GM18873 (cell line): ENCODE measurements at regions not wholly inside any gene's neighbourhood (a gene's known extent, or its start where the extent isn't known, plus 50 kb on each side); places are given as distances from the start of the nearest gene placed in this dataset.
"Not testable (repeated sequence)": the region's sequence is repeated elsewhere in the genome, so short reads cannot be mapped to it uniquely, and the experiment has no call there.

Source experiments
- ATAC-seq: cut with Tn5 transposase; IDR thresholded peaks from one replicate; pipeline ENCODE4 v1.9.1; 2021; ENCODE audit warnings: mild to moderate bottlenecking, moderate library complexity, moderate number of reproducible peaks; ENCODE audit not compliant: unreplicated experiment, low FRiP score

DNA sequence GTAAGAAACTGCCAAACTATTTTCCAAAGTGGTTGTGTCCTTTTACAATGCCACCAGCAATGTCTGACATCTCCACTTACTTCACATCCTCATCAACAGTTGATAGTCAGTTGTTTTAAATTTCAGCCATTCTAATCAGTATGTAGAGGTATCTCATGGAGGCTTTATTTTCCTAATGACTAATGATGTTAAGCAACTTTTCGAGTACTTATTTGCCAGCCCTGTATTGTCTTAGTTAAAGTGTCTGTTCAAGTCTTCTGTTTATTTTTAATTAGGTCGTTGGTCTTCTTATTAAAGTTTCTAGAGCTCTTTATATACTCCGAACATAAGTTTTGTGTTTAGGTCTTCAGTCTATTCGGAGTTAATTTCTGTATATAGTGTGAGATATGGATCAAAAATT lies 54.9 kb upstream of the NBPF12 start:
- not testable (repeated sequence) for ATAC-seq

DNA sequence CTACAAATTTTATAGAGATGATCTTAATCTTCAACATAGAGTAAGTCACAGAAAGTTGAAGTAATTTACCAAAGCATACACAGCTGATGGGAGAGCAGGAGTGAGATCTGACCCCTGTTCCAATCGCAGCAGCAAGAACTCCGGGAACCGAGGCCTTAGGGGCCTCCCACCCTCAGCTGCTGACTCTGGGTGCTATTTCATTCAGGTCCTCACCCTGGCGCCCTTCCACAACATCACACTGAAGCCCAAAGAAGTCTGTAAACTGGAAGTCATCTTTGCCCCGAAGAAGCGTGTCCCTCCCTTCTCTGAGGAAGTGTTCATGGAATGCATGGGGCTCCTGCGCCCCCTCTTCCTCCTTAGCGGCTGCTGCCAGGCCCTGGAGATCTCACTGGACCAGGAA lies 57.0 kb upstream of the NBPF12 start:
- not testable (repeated sequence) for ATAC-seq

- not testable (repeated sequence) for ATAC-seq
Observed at GRCh38 chr1:146863799-146864319, 74.3 kb upstream of the NBPF12 start.

GRCh38 chr1:146853147-146853546 lies 85.0 kb upstream of the NBPF12 start:
- ATAC-seq = not testable (repeated sequence)

- ATAC-seq = not testable (repeated sequence)
Observed at GRCh38 chr1:146850352-146850889, 87.7 kb upstream of the NBPF12 start.

GRCh38 chr1:146838725-146839124 lies 99.4 kb upstream of the NBPF12 start:
- ATAC-seq = not testable (repeated sequence)

DNA sequence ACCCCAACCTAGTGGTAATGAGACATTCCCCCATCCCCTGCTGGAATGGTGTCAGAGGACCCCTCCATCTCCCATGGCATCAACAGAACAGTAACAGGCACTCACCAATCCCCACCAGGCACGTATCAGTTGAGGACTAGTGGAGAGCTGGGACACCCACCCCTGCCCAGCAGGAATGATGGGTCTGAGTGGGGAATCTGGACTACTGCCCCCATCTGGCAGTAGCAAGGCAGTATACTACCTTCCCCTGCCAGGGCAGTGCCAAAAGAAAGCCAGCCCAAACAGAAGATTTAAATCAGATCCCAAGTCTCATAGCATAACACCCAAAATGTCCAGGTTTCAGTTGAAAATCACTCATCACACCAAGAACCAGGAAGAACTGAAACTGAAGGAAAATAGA lies 111.2 kb upstream of the NBPF12 start:
- ATAC-seq = not testable (repeated sequence)

DNA sequence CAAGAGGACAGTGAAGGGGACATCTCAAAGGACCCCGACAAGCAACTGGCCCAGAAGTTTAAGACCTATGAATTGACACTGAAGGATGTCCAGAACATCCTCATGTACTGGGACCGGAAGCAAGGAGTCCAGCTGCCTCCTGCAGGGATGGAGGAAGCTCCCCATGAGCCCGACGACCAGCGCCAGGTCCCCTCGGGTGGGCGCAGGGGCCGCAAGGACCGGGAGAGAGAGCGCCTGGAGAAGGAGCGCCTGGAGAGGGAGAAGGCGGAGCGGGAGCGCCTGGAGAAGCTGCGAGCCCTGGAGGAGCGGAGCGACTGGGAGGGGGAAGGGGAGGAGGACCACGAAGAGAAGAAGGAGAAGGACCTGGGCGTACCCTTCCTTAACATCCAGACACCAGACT lies 143.9 kb upstream of the NBPF12 start:
- not testable (repeated sequence) for ATAC-seq

- ATAC-seq = not testable (repeated sequence)
Observed at GRCh38 chr1:146792725-146793124, 145.4 kb upstream of the NBPF12 start.

DNA sequence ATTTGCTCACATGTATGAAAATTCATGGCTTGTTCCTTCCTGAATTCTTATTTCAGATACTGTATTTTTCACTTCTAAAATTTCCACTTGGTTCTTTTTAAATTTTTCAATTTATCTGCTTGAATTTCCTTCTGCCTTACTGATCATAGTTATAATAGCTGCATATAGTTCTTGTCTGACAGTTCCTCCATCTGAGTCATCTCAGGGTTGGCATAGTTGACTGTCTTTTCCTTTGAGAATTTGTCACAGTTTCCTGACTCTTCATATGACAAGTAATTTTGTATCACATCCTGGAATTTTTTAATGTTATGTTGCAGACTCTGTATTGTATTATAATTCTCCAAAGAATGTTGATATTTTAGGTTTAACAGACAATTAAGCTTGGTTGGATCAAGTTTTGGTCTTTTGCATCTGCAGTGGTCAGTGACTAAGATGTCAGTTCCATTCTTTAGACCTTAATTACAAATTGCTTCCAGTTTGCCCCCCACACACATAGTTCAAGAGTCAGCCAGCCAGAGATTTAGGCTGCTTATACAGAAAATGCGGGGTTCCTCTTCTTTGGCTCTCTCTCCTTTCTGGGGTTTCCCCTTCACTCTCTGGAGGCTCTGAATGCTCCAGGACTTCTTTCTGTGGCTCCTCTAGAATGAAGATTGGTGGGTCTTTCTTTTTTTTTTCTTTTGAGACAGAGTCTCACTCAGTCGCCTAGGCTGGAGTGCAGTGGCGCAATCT lies 153.7 kb upstream of the NBPF12 start:
- ATAC-seq = not testable (repeated sequence)

- not testable (repeated sequence) for ATAC-seq
Observed at GRCh38 chr1:146781235-146781634, 156.9 kb upstream of the NBPF12 start.

- not testable (repeated sequence) for ATAC-seq
Observed at GRCh38 chr1:146777826-146778602, 160.1 kb upstream of the NBPF12 start.

DNA sequence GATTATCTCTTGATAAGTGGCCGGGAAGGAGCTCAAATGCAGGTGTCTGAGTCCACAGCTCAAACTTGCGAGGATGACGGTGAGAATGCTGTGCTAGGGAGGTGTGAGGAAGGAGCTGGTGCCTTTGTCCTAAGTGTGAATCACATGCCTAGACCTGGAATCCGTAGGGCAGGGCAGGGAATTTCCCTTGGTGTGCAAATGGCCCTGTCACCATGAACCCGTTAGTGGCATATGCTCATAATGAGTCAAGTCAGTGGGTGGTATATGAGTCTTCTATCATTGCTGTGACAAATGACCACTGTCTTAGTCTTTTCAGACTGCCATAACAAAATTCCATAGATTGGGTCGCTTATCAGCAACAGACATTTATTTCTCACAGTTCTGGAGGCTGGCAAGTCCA lies 163.1 kb upstream of the NBPF12 start:
- not testable (repeated sequence) for ATAC-seq

DNA sequence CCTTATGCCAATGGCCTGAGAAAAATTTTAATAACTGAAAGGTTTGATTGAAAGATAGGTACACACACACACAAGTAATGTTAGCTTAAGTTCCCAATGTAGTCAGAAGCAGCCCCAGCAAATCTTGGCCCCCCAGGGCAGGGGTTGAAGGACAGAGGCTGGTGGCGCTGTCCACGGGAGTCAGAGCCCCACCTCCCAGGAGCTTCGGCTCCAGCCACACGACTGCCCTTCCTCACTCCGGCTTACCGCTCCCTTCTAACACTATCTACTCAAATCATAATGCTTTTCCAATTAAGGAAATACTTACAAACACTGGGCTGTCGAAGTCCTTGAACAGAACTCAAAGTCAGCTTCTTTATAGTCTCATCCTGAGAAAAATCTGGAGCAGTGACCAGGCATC lies 163.9 kb upstream of the NBPF12 start:
- not testable (repeated sequence) for ATAC-seq

DNA sequence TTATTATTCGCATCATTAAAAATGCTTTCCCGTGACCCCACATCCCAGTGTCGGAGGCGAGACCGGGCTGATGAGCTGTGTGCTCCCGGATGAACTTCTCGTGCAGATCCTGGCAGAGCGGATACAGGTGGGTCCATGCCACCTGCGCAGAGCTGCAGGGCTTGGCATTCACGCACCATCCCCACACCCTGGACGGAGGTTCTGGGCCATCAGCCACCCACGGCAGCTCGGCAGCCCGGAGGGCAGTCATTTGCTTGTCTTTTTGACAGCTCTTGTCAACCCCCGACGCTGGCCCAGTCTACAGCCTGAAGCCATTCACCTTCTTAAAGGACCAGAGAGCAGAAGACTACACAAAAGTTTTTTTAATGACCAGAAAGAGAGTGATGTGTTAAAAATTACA lies 166.7 kb upstream of the NBPF12 start:
- not testable (repeated sequence) for ATAC-seq

DNA sequence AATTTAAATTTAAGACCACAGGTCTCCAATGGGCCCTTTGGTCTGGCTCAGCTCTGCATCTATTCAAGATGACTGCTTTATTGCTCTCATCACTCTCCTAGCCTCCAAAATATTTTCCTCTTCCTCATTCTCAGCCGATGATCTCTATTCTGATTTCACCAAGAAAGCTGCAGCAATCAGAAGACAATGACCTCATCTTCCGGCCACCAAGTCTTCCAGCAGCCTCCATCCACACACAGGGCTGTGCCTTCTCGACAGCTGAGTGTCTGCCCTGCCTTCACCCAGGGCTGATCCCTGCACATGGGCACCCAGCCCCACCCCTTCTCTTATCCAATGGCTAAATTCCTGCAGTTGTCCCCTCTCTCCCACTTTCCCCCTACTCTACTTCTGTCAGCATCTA lies 167.1 kb upstream of the NBPF12 start:
- ATAC-seq = not testable (repeated sequence)

DNA sequence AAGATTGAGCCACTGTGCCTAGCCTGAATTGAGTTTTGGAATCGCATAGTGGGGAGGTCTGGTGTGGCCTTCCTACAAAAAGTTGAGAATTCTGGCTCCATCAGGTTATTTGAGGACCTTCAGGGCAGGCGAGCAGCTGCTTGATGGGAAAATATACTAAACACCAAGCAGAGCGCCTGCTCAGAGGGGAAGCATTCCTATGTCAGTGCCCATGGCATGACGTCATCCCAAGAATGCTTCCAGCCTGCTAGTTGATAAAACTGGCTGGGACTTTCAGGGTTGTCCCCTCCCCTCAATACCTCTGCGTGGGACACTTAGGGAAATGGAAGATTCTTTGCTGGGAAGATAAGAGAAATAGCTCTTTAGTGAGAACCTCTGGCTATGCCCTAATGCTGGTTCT lies 174.9 kb upstream of the NBPF12 start:
- ATAC-seq = not testable (repeated sequence)

DNA sequence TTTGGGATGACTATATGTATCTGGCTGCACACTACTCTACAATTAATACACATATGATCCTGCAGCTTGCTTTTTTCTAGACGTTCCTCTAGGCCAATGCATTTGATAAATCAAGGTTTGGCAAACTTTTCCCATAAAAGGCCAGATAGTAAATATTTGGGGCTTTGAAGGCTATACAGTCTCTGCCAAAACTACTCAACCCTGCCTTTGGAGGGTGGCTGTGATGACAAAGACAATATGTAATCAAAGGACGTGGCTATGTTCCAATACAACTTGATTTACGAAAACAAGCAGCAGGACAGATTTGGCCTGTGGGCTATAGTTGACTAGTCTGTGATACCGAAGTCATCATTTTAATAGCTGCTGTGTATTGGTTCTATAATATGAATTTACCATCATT lies 181.3 kb upstream of the NBPF12 start:
- not testable (repeated sequence) for ATAC-seq

GRCh38 chr1:146748686-146749085 lies 189.4 kb upstream of the NBPF12 start:
- ATAC-seq = not testable (repeated sequence)

- ATAC-seq = not testable (repeated sequence)
Observed at GRCh38 chr1:146731981-146732680, 206.0 kb upstream of the NBPF12 start.
